DND-41 (cell line): ENCODE measurements at regions not wholly inside any gene's neighbourhood (a gene's known extent, or its start where the extent isn't known, plus 50 kb on each side); places are given as distances from the start of the nearest gene placed in this dataset.

Experiments
- ATAC-seq: fragments of 200-7000 bp; cut with Tn5 transposase; 3 replicates; pipeline ENCODE4 v1.9.1; 2021; ENCODE audit warnings: low read depth; ENCODE audit not compliant: insufficient read depth
- DNase-seq: peaks from one replicate; pipeline ENCODE4 v3.0.0-alpha.2; 2020
- H2AFZ ChIP-seq: 2 replicates; pipeline ENCODE4 v1.6.0; 2012; ENCODE audit warnings: low read depth, low read length
- H3K27ac ChIP-seq: 2 replicates; pipeline ENCODE4 v1.5.1; 2012; ENCODE audit warnings: low read length, inconsistent platforms
- H3K27me3 ChIP-seq: fragments of 200-600 bp; sonication (generic); 2 replicates; pipeline ENCODE4 v1.6.0; 2012; ENCODE audit warnings: low read length, mild to moderate bottlenecking, inconsistent platforms; ENCODE audit not compliant: insufficient read depth, poor library complexity
- H3K36me3 ChIP-seq: 2 replicates; pipeline ENCODE4 v1.5.1; 2012; ENCODE audit warnings: low read length, inconsistent platforms; ENCODE audit not compliant: insufficient read depth
- H3K4me1 ChIP-seq: 2 replicates; pipeline ENCODE4 v1.5.1; 2012; ENCODE audit warnings: mild to moderate bottlenecking, low read length; ENCODE audit not compliant: insufficient read depth
- H3K4me2 ChIP-seq: 2 replicates; pipeline ENCODE4 v1.6.0; 2012; ENCODE audit warnings: mild to moderate bottlenecking, moderate library complexity, low read length, inconsistent platforms; ENCODE audit not compliant: insufficient read depth
- H3K4me3 ChIP-seq, 2 experiments: fragments of 200-600 bp in 1 of 2; shearing (Covaris generic) in 1 of 2; 2 replicates each; pipeline ENCODE4 v1.5.1; 2012 to 2016; ENCODE audit warnings: inconsistent platforms in 2 of 2, low read length in 2 of 2, mild to moderate bottlenecking in 2 of 2, low read depth in 1 of 2, moderate library complexity in 1 of 2
- H3K79me2 ChIP-seq: 2 replicates; pipeline ENCODE4 v1.6.0; 2012; ENCODE audit warnings: low read length, inconsistent platforms; ENCODE audit not compliant: insufficient read depth
- H3K9ac ChIP-seq: 2 replicates; pipeline ENCODE4 v1.6.0; 2012; ENCODE audit warnings: low read depth, mild to moderate bottlenecking, inconsistent platforms, low read length, moderate library complexity
- H3K9me3 ChIP-seq: 2 replicates; pipeline ENCODE4 v1.5.1; 2012; ENCODE audit warnings: low read length, moderate library complexity, mild to moderate bottlenecking, inconsistent platforms; ENCODE audit not compliant: insufficient read depth, severe bottlenecking
- H4K20me1 ChIP-seq: 2 replicates; pipeline ENCODE4 v1.6.0; 2012; ENCODE audit warnings: low read length; ENCODE audit not compliant: insufficient read depth
- CTCF ChIP-seq: IDR thresholded peaks from 2 replicates; pipeline ENCODE4 v1.5.1; 2012; ENCODE audit warnings: borderline replicate concordance, low read length, moderate library complexity, mild to moderate bottlenecking; ENCODE audit not compliant: poor library complexity, severe bottlenecking; ENCODE audit errors: extremely low read depth
- EZH2 ChIP-seq: IDR thresholded peaks from 3 replicates; pipeline ENCODE4 v1.6.1; 2012; ENCODE audit warnings: borderline replicate concordance, low read depth, mild to moderate bottlenecking, moderate library complexity, low read length, inconsistent platforms; ENCODE audit not compliant: severe bottlenecking

GRCh38 chr18:4524096-4524495, 69.0 kb upstream of the DLGAP1 start:
- Histone ChIP-seq H4K20me1 (no peaks in the 10 kb centered on the region), H3K36me3 (no peaks in the 10 kb centered on the region), H3K9ac (no peak overlapping the region), H3K27me3 (no peaks in the 10 kb centered on the region), H3K27ac (no peak overlapping the region), H3K4me1 (no peaks in the 10 kb centered on the region), H3K79me2 (no peaks in the 10 kb centered on the region), H3K9me3 (no peaks in the 10 kb centered on the region), H3K4me3 (no peak overlapping the region), H2AFZ (no peak overlapping the region), H3K4me2 (no peak overlapping the region)
- ATAC-seq (no peak), DNase-seq (no peak)
- TF ChIP-seq CTCF (no peak), EZH2 (no peak)

DNA sequence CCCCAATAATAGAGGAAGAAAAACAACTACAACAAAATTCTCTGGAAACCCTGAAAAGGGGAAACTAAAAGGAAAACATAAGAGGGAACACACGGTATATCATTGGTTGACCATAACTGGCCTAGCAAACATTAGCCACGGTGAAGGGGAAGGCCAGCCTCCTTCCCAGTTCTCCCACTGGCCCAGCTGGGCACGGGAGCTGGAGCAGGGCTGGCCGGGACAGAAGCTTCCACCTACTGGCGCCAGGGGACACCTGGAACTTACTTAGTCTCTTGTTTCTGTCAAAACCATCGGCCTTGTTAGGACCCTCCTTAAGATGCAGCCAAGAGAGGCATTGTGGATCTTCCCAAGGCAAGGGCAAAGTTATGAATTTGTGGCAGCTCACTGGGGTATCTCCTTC, 56.1 kb upstream of the DLGAP1 start:
- H3K36me3 ChIP-seq = no peaks in the 10 kb centered on the region
- TF ChIP-seq EZH2 = no peak
- TF ChIP-seq CTCF = no peak
- H3K27ac ChIP-seq = no peak overlapping the region
- ATAC-seq = no peak
- no peak overlapping the region for H3K9ac ChIP-seq
- no peak overlapping the region for H2AFZ ChIP-seq
- no peaks in the 10 kb centered on the region for H3K4me1 ChIP-seq
- no peak overlapping the region for H3K4me3 ChIP-seq
- no peaks in the 10 kb centered on the region for H3K27me3 ChIP-seq
- no peaks in the 10 kb centered on the region for H3K79me2 ChIP-seq
- no peak overlapping the region for H3K4me2 ChIP-seq
- DNase-seq = no peak
- peaks cover 7% of the 10 kb centered on the region for H3K9me3 ChIP-seq
- no peaks in the 10 kb centered on the region for H4K20me1 ChIP-seq

- DNase-seq (no peak), ATAC-seq (no peak)
- Histone ChIP-seq H3K79me2 (no peaks in the 10 kb centered on the region), H3K4me1 (no peaks in the 10 kb centered on the region), H3K27me3 (no peaks in the 10 kb centered on the region), H3K36me3 (no peaks in the 10 kb centered on the region), H3K4me3 (no peak overlapping the region), H3K9me3 (peaks cover 7% of the 10 kb centered on the region), H4K20me1 (no peaks in the 10 kb centered on the region), H2AFZ (no peak overlapping the region), H3K27ac (no peak overlapping the region), H3K9ac (no peak overlapping the region), H3K4me2 (no peak overlapping the region)
- TF ChIP-seq EZH2 (no peak), CTCF (no peak)
Observed at GRCh38 chr18:4510711-4511110, 55.6 kb upstream of the DLGAP1 start.

DNA sequence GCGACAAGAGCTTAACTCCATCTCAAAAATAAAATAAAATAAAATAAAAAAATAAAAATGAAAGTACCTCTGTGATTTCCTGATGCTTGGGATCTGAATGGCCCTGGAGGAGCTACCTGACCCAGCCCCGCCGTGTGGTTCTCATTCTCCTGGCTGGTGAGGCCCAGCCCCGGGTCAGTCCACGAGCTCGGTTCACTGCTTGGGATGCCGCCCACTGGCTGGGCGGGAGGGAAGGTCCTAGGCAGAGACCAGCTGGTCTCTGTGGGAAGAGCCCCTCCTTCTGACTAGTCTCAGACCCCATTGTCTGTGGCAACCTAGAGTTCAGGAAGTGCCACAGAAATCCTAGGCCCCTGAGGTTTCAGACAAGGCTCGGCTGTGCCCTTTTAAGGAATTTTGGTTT, 55.1 kb upstream of the DLGAP1 start:
- Histone ChIP-seq H3K9me3 (peaks cover 7% of the 10 kb centered on the region), H3K9ac (no peak overlapping the region), H2AFZ (no peak overlapping the region), H3K4me3 (no peak overlapping the region), H3K79me2 (no peaks in the 10 kb centered on the region), H4K20me1 (no peaks in the 10 kb centered on the region), H3K4me1 (no peaks in the 10 kb centered on the region), H3K27me3 (no peaks in the 10 kb centered on the region), H3K4me2 (no peak overlapping the region), H3K27ac (no peak overlapping the region), H3K36me3 (no peaks in the 10 kb centered on the region)
- ATAC-seq = no peak
- no peak for DNase-seq
- TF ChIP-seq EZH2 (no peak), CTCF (no peak)
